ENCODE measurements at regions not wholly inside any gene's neighbourhood (a gene's known extent, or its start where the extent isn't known, plus 50 kb on each side); places are given as distances from the start of the nearest gene placed in this dataset.

DNA sequence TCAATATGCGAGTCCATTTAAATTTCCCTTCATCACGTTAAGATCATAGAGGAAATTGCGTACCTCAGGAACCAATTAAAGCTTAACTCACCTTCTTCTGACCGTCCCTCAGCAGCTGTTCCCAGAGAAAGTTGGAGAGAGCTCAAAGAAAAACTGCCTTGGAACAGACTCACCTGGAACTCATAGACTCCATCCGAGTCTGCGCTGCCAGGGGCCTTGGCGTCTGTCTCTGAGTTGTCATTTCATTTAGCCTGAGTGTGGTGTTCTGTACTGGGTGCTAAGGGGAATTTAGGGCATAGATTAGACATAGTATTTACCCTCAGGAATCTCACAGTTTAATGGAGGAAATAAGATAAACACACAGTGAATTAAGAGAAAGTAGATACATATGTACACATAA, 892.7 kb downstream of the TLE1 start:
- 38 to 47% (median 42%) methylated on average over 7 of the region's 7 CpGs for WGBS, 3 donors
- H3K27me3 ChIP-seq (ENCODE audit: insufficient read depth in 3 of 3, low read length in 2 of 3): no peaks in the 10 kb centered on the region
- no peak overlapping the region for H3K27ac ChIP-seq
- intact Hi-C loops (cut with DNase I): no loop called here
- H3K36me3 ChIP-seq (ENCODE audit: insufficient read depth in 1 of 2, low read depth in 1 of 2): no peaks in the 10 kb centered on the region
- peaks cover 23% of the 10 kb centered on the region for H3K4me1 ChIP-seq
- no peaks in the 10 kb centered on the region for H3K9me3 ChIP-seq
- H3K4me3 ChIP-seq: no peak overlapping the region
- DNase-seq (no peak), ATAC-seq (peak; percentile 48 to 66 (median 49))
- TF ChIP-seq, protein P1, sequence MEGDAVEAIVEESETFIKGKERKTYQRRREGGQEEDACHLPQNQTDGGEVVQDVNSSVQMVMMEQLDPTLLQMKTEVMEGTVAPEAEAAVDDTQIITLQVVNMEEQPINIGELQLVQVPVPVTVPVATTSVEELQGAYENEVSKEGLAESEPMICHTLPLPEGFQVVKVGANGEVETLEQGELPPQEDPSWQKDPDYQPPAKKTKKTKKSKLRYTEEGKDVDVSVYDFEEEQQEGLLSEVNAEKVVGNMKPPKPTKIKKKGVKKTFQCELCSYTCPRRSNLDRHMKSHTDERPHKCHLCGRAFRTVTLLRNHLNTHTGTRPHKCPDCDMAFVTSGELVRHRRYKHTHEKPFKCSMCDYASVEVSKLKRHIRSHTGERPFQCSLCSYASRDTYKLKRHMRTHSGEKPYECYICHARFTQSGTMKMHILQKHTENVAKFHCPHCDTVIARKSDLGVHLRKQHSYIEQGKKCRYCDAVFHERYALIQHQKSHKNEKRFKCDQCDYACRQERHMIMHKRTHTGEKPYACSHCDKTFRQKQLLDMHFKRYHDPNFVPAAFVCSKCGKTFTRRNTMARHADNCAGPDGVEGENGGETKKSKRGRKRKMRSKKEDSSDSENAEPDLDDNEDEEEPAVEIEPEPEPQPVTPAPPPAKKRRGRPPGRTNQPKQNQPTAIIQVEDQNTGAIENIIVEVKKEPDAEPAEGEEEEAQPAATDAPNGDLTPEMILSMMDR (IDR thresholded peaks at IDR 0.05): no peak

DNA sequence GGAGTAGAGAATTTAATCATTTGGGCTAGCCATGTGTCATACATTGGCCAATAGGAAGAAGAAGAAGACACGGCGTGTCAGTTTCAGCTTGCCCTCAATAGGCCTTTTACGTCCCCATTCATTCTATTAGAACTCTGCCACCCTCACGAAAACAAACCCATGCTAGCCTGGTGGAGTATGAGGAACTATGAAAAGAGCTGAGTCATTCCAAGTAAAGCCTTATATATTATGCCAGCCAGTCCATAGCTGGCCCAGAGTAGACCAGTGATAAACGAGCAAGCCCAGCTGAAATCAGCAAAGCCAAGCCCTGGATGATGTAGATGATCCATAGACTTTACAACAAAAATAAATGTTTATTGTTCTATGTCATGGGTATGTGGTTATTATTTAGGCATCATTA, 895.1 kb downstream of the TLE1 start:
- H3K36me3 ChIP-seq (ENCODE audit: insufficient read depth in 1 of 2, low read depth in 1 of 2): no peaks in the 10 kb centered on the region

DNA sequence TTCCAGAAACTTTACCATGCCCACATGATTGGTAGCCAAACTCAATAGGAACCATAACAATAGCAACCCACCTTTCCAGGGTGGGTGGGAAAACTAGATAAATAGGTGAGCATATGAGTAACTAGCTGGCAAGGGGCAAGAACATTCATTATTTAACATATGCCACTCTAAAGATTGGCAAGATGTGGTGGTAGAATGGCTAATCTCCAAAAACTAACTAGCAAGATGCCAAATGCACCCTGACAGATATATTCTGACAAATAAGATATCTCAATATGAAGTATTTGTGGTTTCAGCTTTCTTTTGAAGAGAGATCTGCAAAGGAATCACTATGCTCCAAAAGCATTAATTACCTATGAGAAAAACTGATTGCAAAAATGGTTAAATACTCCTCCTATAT, 895.6 kb downstream of the TLE1 start:
- DNase-seq: no peak
- H3K27ac ChIP-seq: no peak overlapping the region
- H3K36me3 ChIP-seq (ENCODE audit: insufficient read depth in 1 of 2, low read depth in 1 of 2): no peaks in the 10 kb centered on the region
- TF ChIP-seq, protein P1 (IDR thresholded peaks at IDR 0.05): no peak
- intact Hi-C loops (cut with DNase I): no loop called here
- no peaks in the 10 kb centered on the region for H3K9me3 ChIP-seq
- no peak overlapping the region for H3K4me3 ChIP-seq
- H3K27me3 ChIP-seq (ENCODE audit: insufficient read depth in 3 of 3, low read length in 2 of 3): no peaks in the 10 kb centered on the region
- peaks cover 22% of the 10 kb centered on the region for H3K4me1 ChIP-seq
- no peak for ATAC-seq

More for the DNA sequence above, 895.1 kb downstream of the TLE1 start:
- no peak for ATAC-seq
- Histone ChIP-seq H3K4me3 (no peak overlapping the region), H3K27me3 (ENCODE audit: insufficient read depth in 3 of 3, low read length in 2 of 3) (no peaks in the 10 kb centered on the region), H3K9me3 (no peaks in the 10 kb centered on the region), H3K27ac (no peak overlapping the region), H3K4me1 (peaks cover 23% of the 10 kb centered on the region)
- DNase-seq: no peak
- WGBS, 3 donors: 80 to 90% (median 88%) methylated on average over 5 of the region's 5 CpGs
- intact Hi-C loops (cut with DNase I): no loop called here
- TF ChIP-seq, protein P1 (IDR thresholded peaks at IDR 0.05): no peak

DNA sequence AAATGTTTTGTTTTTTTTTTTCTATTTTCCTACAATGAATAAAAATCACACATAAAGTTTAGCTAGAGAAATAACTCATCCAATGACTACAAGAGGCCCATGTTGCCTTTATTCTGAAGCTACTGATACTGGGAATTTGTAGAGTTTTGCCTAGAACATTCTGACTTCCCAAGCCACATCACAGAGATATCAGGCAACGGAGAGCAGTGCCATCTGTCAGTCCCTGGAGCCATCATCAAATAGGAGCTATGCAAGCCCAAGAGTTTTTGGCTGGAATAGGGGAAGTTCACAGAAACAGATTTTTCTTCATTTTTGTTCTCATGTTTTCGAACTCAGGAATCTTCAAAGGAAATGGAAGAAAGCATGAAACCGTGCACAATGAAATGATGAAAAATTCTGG, 896.6 kb downstream of the TLE1 start:
- Histone ChIP-seq H3K27me3 (ENCODE audit: insufficient read depth in 3 of 3, low read length in 2 of 3) (no peaks in the 10 kb centered on the region), H3K4me3 (no peak overlapping the region), H3K9me3 (no peaks in the 10 kb centered on the region), H3K27ac (no peak overlapping the region), H3K36me3 (ENCODE audit: insufficient read depth in 1 of 2, low read depth in 1 of 2) (no peaks in the 10 kb centered on the region), H3K4me1 (peaks cover 12% of the 10 kb centered on the region)
- ATAC-seq (no peak), DNase-seq (no peak)
- WGBS, 3 donors: 69 to 77% (median 72%) methylated on average over 3 of the region's 3 CpGs
- TF ChIP-seq, protein P1 (IDR thresholded peaks at IDR 0.05): no peak
- intact Hi-C loops (cut with DNase I): no loop called here

DNA sequence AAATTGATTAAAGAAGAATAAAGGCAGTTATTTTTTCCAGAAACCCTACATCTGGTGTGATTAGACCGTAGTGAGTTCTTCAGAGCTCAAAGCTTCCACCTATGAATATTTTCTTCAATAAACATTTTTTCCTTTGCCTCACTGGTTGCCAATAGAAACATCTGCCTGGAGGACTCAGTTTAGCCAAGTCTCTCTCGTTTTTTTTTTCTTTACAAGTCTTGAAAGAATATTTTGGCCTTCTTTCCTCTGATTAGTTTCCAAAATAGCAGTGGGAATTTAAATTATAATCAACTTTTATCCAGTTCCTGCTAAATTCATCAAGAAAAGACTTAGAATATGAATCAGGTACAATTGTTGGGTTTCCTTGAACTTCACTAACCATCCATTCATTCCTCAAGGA, 897.5 kb downstream of the TLE1 start:
- ATAC-seq (no peak), DNase-seq (no peak)
- WGBS, 3 donors: 50 to 66% (median 54%) methylated on average over 2 of the region's 2 CpGs
- Histone ChIP-seq H3K36me3 (ENCODE audit: insufficient read depth in 1 of 2, low read depth in 1 of 2) (no peaks in the 10 kb centered on the region), H3K27ac (no peak overlapping the region), H3K27me3 (ENCODE audit: insufficient read depth in 3 of 3, low read length in 2 of 3) (no peaks in the 10 kb centered on the region), H3K4me3 (no peak overlapping the region), H3K9me3 (no peaks in the 10 kb centered on the region), H3K4me1 (peaks cover 4% of the 10 kb centered on the region)
- TF ChIP-seq, protein P1 (IDR thresholded peaks at IDR 0.05): no peak
- intact Hi-C loops (cut with DNase I): no loop called here
